ENCODE measurements at regions not wholly inside any gene's neighbourhood (a gene's known extent, or its start where the extent isn't known, plus 50 kb on each side); places are given as distances from the start of the nearest gene placed in this dataset.
"Not testable (repeated sequence)": the region's sequence is repeated elsewhere in the genome, so short reads cannot be mapped to it uniquely, and the experiment has no call there.

DNA sequence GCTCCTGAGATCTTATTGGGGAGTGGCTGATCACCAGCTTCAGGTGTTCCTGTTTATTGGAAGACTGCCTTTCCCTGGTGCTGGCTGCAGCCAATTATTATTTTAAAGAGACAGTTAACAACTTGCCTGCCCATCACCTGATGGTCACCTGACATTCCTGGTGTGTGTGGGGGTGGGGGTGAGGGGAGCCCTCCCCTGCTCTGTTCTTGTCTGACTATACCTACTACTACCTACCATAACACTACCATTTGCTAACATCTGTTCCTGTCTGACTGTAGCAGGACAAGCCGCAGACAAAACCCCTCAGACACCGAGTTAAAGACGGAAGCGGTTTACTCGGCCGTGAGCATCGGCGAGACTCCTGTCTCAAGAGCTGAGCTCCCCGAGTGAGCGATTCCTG lies 54.9 kb upstream of the NBPF3 start:
- DNase-seq (ENCODE audit: extremely low read depth, low read depth, low spot score), result no peak

DNA sequence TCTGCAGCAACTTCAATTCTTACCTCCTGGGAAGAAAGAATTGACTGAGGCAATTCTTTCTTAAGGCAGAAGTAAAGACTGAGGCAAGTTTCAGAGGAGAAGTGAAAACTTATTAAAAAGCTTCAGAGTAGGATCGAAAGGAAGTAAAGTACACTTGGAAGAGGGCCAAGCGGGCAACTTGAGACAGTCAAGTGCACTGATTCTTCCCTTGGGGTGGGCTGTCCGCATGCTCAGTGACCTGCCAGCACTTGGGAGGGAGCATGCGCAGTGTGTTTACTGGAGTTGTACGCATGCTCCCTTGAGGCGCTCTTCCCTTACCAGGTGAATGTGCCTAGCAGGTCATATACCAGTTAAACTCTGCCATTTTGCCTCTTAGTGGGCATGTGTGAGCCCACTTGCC lies 55.3 kb upstream of the NBPF3 start:
- no peak for DNase-seq (ENCODE audit: extremely low read depth, low read depth, low spot score)

DNA sequence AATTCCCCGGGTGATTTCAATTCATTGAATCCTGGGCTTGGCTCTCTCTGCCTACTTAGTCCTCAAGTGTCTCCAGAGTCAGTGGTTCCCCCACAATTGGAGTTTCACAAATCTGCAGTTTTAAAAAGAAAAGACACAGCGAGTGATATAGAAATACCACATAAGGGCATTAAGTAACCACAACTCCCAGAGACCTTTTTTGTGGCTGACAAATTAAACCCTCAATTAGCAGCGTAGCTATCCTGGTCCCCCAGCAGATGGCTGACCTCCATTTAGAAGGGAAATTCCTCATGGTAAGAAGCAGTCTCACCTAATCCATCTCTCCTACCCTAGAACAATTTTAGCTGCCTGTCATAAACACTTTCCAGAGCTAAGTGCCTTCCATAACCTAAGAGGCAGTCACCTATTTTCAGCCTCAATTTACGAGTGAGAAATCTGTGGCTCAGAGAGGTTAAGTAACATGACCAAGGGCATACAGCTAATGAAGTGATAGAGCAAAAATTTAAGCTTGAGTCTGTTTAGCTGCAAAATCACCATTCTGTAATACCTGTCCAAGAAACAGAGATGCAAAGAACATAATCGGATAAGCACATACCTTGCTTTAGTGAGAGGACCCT lies 56.0 kb upstream of the NBPF3 start:
- DNase-seq (ENCODE audit: extremely low read depth, low read depth, low spot score), result no peak

DNA sequence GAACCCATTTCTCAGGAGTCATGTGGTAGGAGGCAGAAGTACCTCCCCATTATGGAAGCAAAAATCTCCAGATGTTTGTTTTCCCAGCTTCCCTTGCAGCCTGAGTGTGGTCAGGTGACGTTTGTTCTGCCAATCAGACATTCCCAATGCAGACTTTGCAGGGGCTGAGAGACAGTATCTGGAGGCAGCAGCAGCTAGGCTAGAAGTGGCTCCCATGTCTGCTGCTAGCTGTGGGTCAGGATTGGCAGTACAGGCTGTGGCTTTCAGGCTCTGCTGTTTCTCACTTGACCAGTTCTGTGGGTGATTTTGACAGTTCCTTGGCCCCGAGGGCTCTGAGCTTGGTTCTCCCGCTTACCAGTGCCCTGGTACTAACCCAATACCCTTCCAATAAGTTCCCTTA lies 58.6 kb upstream of the NBPF3 start:
- no peak for DNase-seq (ENCODE audit: extremely low read depth, low read depth, low spot score)

DNA sequence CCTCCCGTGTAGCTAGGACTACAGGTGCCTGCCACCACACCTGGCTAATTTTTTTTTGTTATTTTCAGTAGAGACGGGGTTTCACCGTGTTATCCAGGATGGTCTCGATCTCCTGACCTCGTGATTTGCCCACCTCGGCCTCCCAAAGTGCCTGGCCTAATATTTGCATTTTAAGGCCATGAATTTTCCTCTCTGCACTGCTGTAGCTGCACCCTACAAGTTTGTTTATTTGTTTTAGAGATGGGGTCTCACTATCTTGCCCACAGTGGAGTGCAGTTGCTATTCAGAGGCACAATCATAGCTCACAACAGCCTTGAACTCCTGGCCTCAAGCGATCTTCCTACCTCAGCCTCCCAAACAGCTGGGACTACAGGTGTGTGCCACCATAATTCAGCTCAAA lies 59.8 kb upstream of the NBPF3 start:
- DNase-seq (ENCODE audit: extremely low read depth, low read depth, low spot score), result not testable (repeated sequence)

DNA sequence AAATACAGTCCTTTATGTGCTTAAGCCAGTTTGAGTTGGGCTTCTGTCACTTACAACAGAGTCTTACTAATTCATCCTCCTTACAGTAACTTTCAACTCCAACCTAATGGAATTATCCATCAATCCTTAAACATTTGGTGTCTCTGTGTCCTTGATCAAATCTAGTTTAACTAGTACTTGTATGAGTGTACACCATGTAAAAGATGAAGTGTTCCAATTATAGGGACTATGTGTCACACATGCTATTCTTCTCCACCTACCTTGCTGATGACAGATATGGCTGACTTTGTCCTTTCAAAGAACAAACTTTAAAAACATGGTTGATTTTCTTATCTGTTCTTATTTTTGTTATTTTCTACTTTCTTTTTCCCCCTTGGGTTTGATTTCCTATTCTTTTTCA lies 60.4 kb upstream of the NBPF3 start:
- no peak for DNase-seq (ENCODE audit: extremely low read depth, low read depth, low spot score)

DNA sequence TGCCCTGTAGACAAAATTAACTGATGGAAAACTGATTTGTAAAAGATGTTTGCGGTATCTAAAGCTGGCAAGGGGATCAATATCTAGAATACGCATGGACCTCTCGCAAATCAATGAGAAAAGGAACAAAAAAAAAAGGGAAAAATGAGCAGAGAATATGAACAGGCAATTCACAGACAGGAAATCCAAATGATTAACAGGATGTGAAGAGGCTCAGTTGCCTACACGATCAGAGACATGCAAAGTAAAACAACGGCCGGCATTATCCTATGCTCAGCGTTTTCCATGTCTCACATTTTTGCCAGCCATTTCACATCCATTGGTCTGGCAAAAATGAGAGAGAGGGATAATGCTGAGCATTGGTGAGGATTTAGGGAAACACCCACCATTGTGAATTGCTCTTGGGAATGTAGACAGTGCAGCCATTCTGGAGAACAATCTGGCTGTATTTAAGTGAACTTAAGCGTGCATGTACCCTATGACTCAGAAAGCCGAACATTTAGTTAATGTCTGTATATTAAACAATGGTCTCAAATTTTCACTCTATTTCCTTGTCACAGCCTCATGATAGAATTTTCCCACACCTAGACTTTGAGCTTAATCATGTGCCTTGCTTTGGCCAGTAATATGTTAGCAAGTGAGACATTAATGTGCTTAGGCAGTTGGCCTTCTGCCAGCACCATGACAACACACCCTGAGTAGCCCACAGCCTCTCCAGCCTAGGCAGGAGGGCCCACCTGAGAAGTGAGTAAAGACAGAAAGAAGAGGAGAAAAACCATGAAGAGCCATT lies 61.0 kb upstream of the NBPF3 start:
- no peak for DNase-seq (ENCODE audit: extremely low read depth, low read depth, low spot score)

DNA sequence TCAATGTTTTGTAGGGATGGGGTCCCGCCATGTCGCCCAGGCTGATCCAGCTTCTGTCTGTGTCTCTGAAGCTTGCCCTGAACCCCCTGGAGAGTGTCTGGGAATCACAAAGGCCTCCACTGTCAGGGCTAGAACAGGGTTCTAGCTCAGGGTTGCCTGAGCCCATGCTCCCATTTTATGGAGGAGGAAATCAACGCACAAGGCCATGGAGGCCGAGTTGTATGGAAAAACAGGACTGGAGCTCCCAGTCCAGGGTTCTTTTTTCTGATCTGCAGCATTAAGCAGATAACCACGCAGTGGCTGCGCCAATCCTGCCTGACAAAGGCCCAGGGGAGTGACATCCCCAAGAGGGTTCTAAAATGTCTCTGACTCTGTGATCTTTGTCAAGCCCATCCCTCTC lies 67.6 kb upstream of the NBPF3 start:
- DNase-seq (ENCODE audit: extremely low read depth, low read depth, low spot score), result no peak

DNA sequence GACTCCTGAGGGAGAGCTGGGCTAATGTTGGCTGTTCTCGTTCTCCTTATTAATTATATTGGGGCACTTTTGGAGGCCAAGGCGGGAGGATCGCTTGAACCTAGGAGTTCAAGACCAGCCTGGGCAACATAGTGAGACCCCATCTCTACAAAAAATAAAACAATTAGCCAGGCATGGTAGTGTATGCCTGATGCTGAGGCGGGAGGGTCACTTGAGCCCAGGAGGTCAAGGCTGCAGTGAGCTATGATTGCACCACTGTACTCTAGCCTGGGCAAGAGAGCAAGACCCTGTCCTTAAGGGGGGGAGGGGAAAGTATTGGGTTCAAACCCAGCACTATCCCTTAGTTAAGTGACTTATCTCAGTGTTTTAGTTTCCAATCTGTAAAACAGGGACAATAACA lies 70.0 kb upstream of the NBPF3 start:
- no peak for DNase-seq (ENCODE audit: extremely low read depth, low read depth, low spot score)

DNA sequence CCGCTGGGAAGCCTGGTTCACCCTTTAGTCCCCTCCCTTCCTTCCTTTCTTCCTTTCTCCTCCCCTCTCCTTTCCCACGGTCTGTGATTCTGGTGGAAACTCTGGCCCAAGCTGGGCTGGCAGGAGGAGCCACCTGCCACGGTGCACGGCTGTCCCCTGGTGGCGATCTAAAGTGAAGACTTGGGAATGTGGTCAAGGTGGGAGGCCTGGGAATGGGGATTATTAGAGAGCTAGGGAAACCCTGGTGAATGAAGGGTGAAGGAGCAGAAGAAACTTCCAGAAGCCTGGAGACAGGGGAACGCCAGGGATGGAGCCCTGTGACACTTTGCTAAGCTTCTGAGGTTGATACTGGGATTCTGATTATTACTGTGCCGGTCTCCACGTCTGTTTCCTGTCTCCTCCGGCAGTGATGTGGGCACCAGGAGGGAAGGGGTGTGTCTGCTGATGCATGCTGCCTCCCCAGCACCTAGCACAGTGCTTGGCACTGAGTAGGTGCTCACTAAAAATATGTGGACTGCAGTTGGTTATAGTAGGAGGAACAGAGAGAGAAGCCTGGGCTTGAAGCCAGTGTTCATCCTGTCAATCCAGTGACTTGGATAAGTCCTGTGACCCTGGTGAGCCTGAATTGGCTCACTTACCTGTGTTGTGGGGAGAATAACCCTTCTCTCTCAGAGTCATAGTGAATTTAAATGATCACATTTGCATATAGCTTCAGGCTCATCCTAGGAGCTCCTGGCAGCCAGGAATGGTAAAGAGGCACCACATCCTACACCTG lies 71.2 kb upstream of the NBPF3 start:
- DNase-seq (ENCODE audit: extremely low read depth, low read depth, low spot score), result peak; percentile 57

DNA sequence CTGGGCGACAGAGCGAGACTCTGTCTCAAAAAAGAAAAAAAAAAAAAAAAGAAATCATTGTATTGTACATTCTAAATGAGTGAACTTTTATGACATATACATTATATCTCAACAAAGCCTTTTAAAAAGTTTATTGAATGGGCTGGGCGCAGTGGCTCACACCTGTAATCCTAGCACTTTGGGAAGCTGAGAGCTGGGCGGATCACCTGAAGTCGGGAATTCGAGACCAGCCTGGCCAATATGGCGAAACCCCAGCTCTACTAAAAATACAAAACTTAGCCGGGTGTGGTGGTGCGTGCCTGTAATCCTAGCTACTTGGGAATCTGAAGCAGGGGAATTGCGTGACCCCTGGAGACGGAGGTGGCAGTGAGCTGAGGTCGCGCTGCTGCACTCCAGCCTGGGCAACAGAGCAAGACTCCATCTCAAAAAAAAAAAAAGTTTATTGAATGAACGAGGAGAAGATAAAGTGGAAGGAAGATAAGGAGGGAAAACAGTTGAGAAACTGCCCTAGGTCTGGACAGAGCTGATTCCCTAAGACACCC lies 71.9 kb upstream of the NBPF3 start:
- DNase-seq (ENCODE audit: extremely low read depth, low read depth, low spot score), result not testable (repeated sequence)

DNA sequence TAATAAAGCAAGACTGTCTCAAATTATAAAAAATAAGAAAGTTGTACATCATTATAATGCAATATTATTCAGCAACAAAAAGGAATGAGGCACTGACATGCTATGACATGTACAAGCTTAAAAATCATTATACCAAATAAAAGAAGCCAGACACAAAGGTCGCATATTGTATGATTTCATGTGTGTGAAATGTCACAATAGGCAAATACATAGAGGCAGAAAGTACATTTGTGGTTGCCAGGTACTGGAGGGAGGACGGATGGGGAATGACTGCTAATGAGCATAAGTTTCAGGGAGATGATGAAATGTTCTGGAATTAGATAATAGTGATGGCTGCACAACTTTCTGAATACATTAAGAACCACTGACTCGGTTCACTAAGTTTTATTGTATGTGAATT lies 73.6 kb upstream of the NBPF3 start:
- DNase-seq (ENCODE audit: extremely low read depth, low read depth, low spot score), result no peak

DNA sequence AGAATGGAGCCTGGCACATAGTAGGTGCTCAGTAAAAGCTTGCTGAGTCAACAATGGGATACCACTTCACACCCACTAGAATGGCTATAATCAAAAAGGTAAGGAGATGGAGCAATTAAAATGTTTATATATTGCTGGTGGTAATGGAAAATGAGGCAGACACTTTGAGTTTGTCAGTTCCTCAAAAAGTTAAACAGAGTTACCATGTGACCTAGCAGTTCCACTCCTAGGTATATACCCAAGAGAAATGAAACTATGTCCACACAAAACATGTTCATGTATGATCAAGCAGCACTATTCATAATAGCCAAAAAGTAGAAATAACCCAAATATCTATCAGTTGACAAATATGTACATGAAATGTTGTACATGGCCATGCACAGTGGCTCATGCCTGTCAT lies 74.8 kb upstream of the ECE1 start:
- no peak for DNase-seq (ENCODE audit: extremely low read depth, low read depth, low spot score)

DNA sequence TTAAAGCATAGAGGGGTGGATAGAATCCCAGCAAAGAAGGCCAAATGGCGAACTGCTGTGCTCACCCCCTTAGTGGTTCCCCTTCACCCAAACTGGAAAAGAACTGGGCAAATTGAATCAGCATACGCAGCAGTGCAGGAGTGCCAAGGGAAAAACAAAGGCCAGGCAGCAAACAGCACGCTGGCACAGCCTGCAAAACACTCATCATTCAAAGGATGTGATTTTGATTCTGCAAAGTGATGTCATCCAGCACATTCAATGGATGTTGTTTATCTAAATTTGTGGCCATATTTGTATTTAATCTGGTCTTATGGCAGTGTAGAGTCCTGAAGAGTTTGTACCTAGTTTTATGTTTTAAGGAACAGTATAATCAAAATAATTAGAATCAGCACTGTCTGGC lies 71.8 kb upstream of the ECE1 start:
- no peak for DNase-seq (ENCODE audit: extremely low read depth, low read depth, low spot score)

DNA sequence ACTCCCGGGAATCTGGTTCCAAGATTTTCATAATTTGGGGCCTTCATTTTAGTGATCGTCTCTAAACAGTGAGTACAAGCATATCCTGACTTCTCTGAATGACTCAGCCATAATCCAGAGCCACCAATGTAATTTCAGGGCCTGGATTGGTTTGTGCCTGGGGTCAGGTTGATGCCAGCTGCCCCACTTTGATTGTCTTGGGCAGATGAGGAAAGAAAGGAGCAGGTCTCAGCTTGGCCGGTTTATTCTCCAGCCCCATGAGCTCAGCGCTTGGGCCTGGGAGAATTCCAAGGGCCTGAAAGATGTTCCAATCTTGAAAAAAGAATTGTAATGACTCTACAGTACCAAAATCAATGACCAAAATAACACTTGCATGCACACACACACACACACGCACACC lies 71.2 kb upstream of the ECE1 start:
- DNase-seq (ENCODE audit: extremely low read depth, low read depth, low spot score), result no peak

DNA sequence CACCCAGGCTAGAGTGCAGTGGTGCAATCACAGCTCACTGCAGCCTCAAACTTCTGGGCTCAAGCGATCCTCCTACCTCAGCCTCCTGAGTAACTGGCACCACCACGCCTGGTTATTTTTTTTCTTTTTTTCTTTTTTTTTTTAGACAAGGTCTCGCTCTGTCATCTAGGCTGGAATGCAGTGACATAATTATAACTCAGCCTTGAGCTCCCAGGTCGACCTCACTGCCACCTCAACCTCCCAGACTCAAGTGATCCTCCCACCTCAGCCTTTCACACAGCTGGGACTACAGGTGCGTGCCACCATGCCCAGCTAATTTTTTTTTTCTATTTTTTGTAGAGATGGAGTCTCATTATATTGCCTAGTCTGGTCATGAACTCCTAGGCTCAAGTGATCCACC lies 66.9 kb upstream of the ECE1 start:
- DNase-seq (ENCODE audit: extremely low read depth, low read depth, low spot score), result no peak

DNA sequence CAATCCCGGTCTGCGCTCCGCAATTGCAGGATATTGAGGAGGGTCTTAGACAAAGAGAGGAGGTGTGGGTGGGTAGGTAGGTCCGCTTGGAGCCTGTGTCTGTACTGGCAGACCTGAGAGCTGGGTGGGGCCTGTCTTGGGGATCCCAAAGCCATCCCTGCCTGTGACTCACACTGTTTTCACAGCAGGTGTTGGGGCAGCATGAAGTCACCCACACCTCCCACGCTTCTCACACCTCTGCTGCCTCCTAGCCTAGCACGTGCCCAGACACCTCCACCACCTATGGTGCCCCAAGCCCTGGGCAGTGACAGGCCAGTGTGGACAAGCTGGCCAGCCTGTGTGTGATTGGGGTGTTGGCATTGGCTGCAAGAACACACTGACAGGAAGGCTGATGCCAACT lies 65.7 kb upstream of the ECE1 start:
- DNase-seq (ENCODE audit: extremely low read depth, low read depth, low spot score), result no peak

DNA sequence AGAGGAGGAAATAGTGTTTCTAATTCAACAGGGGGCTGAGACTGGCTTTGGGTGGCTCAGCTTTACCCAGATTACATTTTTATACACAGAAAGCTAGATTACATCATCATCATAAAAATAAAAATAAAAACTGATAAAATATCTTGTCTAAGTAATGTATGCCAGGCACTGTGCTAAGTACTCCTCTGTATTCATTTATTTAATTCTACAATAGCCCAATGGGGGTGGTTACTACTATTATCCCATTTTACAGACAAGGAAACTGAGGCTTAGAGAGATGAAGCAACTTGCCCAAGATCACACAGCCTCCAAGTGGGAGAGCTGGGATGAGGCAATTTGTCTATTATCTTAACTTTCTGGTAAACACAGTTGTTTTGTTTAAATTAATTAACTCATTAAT lies 62.3 kb upstream of the ECE1 start:
- no peak for DNase-seq (ENCODE audit: extremely low read depth, low read depth, low spot score)

DNA sequence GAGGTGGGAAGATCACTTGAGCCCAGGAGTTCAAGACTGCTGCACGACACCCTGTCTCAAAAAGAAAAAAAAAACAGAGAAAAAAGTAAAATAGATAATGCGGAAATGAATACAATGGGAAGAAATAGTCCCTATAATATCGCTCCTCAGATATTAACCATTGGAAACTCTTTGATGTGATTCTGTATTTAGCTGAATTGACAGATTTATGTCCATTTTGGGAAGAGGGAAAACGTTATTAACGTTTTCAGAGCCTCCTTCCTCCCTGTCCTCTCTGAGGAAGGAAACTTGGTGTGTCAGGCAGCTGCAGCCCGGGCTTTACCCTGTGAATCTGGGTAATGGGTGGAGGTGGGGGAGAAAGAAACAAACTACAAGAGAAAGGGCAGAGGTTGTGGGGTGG lies 61.6 kb upstream of the ECE1 start:
- DNase-seq (ENCODE audit: extremely low read depth, low read depth, low spot score), result no peak

DNA sequence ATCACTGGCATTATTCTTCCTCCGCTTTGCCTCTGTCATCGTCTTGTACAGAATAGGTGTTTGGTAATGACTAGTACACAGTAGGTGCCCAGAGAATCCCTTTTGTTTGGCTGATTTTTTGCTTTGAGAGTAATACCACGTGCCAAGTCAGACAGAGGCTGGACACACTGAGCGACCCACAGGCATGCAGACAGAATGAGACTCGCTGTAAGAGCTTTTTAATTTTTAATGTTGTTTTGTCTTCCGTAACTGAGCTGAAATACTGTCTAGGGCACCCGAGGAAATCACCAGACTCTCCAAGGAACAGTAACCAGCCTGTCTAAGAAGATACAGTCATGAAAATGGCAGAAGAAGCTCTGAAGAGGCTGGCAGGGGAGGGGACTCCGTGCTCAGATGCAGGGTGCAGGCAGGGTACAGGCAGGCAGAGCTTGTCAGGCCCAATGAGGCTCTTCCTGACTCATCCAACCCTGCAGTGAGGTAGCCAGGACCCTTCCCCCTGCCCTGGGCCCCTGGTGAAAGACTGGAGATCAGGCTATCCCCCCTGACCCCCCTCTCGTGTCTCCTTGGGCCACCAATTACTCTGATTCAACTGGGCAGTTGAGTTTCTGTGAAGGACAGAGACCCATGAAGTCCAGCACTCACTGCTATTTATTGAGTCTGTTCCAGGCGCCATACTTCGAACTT lies 60.1 kb upstream of the ECE1 start:
- DNase-seq (ENCODE audit: extremely low read depth, low read depth, low spot score), result no peak

DNA sequence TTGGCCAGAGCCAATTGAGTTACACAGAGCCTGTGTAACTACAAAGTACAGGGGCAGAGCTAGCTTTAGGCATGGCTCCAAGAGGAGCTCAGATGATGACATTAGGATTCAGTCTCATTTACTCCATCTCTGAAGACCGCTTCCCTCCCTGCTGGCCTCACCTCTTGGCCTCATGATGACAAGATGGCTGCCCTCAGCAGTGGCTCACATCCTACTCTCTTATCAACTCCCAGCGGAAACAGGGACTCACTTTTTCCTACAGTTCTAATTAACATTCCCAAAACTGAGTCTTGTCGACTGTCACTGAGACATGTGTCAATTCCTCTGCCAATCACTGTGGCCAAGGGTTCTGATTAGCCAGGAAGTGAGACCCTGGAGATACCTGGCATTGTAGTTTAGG lies 59.4 kb upstream of the ECE1 start:
- DNase-seq (ENCODE audit: extremely low read depth, low read depth, low spot score), result no peak
